ENCODE measurements at regions not wholly inside any gene's neighbourhood (a gene's known extent, or its start where the extent isn't known, plus 50 kb on each side); places are given as distances from the start of the nearest gene placed in this dataset.

GRCh38 chr2:220046507-220046906 lies 419.1 kb downstream of the SLC4A3 start:
- Histone ChIP-seq H3K9ac (ENCODE audit: low read depth, low read length) (no peak overlapping the region), H3K27me3 (ENCODE audit: control insufficient read depth, insufficient read depth, low read length) (no peaks in the 10 kb centered on the region), H3K4me1 (ENCODE audit: control insufficient read depth, insufficient read depth, low read length) (peaks cover 14% of the 10 kb centered on the region), H3K36me3 (ENCODE audit: control insufficient read depth, insufficient read depth, low read length) (no peaks in the 10 kb centered on the region), H3K4me3 (ENCODE audit: low read depth, low read length) (no peak overlapping the region), H3K9me3 (ENCODE audit: control insufficient read depth, insufficient read depth, low read length) (no peaks in the 10 kb centered on the region)

GRCh38 chr2:220051716-220052115 lies 424.3 kb downstream of the SLC4A3 start:
- Histone ChIP-seq H3K4me3 (ENCODE audit: low read depth, low read length) (no peak overlapping the region), H3K27me3 (ENCODE audit: control insufficient read depth, insufficient read depth, low read length) (no peaks in the 10 kb centered on the region), H3K9ac (ENCODE audit: low read depth, low read length) (no peak overlapping the region), H3K4me1 (ENCODE audit: control insufficient read depth, insufficient read depth, low read length) (no peaks in the 10 kb centered on the region), H3K36me3 (ENCODE audit: control insufficient read depth, insufficient read depth, low read length) (no peaks in the 10 kb centered on the region), H3K9me3 (ENCODE audit: control insufficient read depth, insufficient read depth, low read length) (no peaks in the 10 kb centered on the region)

GRCh38 chr2:220053919-220054318 lies 426.5 kb downstream of the SLC4A3 start:
- Histone ChIP-seq H3K4me1 (ENCODE audit: control insufficient read depth, insufficient read depth, low read length) (no peaks in the 10 kb centered on the region), H3K9ac (ENCODE audit: low read depth, low read length) (no peak overlapping the region)

GRCh38 chr2:220057391-220057790 lies 430.0 kb downstream of the SLC4A3 start:
- Histone ChIP-seq H3K4me1 (ENCODE audit: control insufficient read depth, insufficient read depth, low read length) (no peaks in the 10 kb centered on the region), H3K36me3 (ENCODE audit: control insufficient read depth, insufficient read depth, low read length) (no peaks in the 10 kb centered on the region), H3K9ac (ENCODE audit: low read depth, low read length) (no peak overlapping the region), H3K4me3 (ENCODE audit: low read depth, low read length) (no peak overlapping the region), H3K27me3 (ENCODE audit: control insufficient read depth, insufficient read depth, low read length) (no peaks in the 10 kb centered on the region), H3K9me3 (ENCODE audit: control insufficient read depth, insufficient read depth, low read length) (no peaks in the 10 kb centered on the region)

More at GRCh38 chr2:220053919-220054318, 426.5 kb downstream of the SLC4A3 start:
- no peaks in the 10 kb centered on the region for H3K27me3 ChIP-seq (ENCODE audit: control insufficient read depth, insufficient read depth, low read length)
- no peaks in the 10 kb centered on the region for H3K36me3 ChIP-seq (ENCODE audit: control insufficient read depth, insufficient read depth, low read length)
- no peak overlapping the region for H3K4me3 ChIP-seq (ENCODE audit: low read depth, low read length)
- no peaks in the 10 kb centered on the region for H3K9me3 ChIP-seq (ENCODE audit: control insufficient read depth, insufficient read depth, low read length)

GRCh38 chr2:220057916-220058315 lies 430.5 kb downstream of the SLC4A3 start:
- H3K36me3 ChIP-seq (ENCODE audit: control insufficient read depth, insufficient read depth, low read length): no peaks in the 10 kb centered on the region
- H3K4me1 ChIP-seq (ENCODE audit: control insufficient read depth, insufficient read depth, low read length): no peaks in the 10 kb centered on the region
- H3K27me3 ChIP-seq (ENCODE audit: control insufficient read depth, insufficient read depth, low read length): no peaks in the 10 kb centered on the region
- no peak overlapping the region for H3K9ac ChIP-seq (ENCODE audit: low read depth, low read length)
- no peak overlapping the region for H3K4me3 ChIP-seq (ENCODE audit: low read depth, low read length)
- no peaks in the 10 kb centered on the region for H3K9me3 ChIP-seq (ENCODE audit: control insufficient read depth, insufficient read depth, low read length)

- no peaks in the 10 kb centered on the region for H3K36me3 ChIP-seq (ENCODE audit: control insufficient read depth, insufficient read depth, low read length)
- no peaks in the 10 kb centered on the region for H3K27me3 ChIP-seq (ENCODE audit: control insufficient read depth, insufficient read depth, low read length)
- no peak overlapping the region for H3K4me3 ChIP-seq (ENCODE audit: low read depth, low read length)
- no peak overlapping the region for H3K9ac ChIP-seq (ENCODE audit: low read depth, low read length)
- no peaks in the 10 kb centered on the region for H3K9me3 ChIP-seq (ENCODE audit: control insufficient read depth, insufficient read depth, low read length)
- H3K4me1 ChIP-seq (ENCODE audit: control insufficient read depth, insufficient read depth, low read length): no peaks in the 10 kb centered on the region
These were observed 436.9 kb downstream of the SLC4A3 start for GRCh38 chr2:220064111-220065030.

- Histone ChIP-seq H3K4me1 (ENCODE audit: control insufficient read depth, insufficient read depth, low read length) (no peaks in the 10 kb centered on the region), H3K27me3 (ENCODE audit: control insufficient read depth, insufficient read depth, low read length) (no peaks in the 10 kb centered on the region), H3K9ac (ENCODE audit: low read depth, low read length) (no peak overlapping the region), H3K4me3 (ENCODE audit: low read depth, low read length) (no peak overlapping the region), H3K36me3 (ENCODE audit: control insufficient read depth, insufficient read depth, low read length) (no peaks in the 10 kb centered on the region), H3K9me3 (ENCODE audit: control insufficient read depth, insufficient read depth, low read length) (no peaks in the 10 kb centered on the region)
These were observed 438.2 kb downstream of the SLC4A3 start for GRCh38 chr2:220065581-220065980.

GRCh38 chr2:220068846-220069245 lies 441.4 kb downstream of the SLC4A3 start:
- Histone ChIP-seq H3K4me3 (ENCODE audit: low read depth, low read length) (no peak overlapping the region), H3K36me3 (ENCODE audit: control insufficient read depth, insufficient read depth, low read length) (no peaks in the 10 kb centered on the region), H3K9me3 (ENCODE audit: control insufficient read depth, insufficient read depth, low read length) (no peaks in the 10 kb centered on the region), H3K27me3 (ENCODE audit: control insufficient read depth, insufficient read depth, low read length) (no peaks in the 10 kb centered on the region), H3K9ac (ENCODE audit: low read depth, low read length) (no peak overlapping the region), H3K4me1 (ENCODE audit: control insufficient read depth, insufficient read depth, low read length) (no peaks in the 10 kb centered on the region)

GRCh38 chr2:220070349-220070748 lies 442.9 kb downstream of the SLC4A3 start:
- no peaks in the 10 kb centered on the region for H3K4me1 ChIP-seq (ENCODE audit: control insufficient read depth, insufficient read depth, low read length)
- H3K27me3 ChIP-seq (ENCODE audit: control insufficient read depth, insufficient read depth, low read length): no peaks in the 10 kb centered on the region
- no peaks in the 10 kb centered on the region for H3K36me3 ChIP-seq (ENCODE audit: control insufficient read depth, insufficient read depth, low read length)
- no peaks in the 10 kb centered on the region for H3K9me3 ChIP-seq (ENCODE audit: control insufficient read depth, insufficient read depth, low read length)
- no peak overlapping the region for H3K4me3 ChIP-seq (ENCODE audit: low read depth, low read length)
- H3K9ac ChIP-seq (ENCODE audit: low read depth, low read length): no peak overlapping the region

- Histone ChIP-seq H3K9me3 (ENCODE audit: control insufficient read depth, insufficient read depth, low read length) (no peaks in the 10 kb centered on the region), H3K4me1 (ENCODE audit: control insufficient read depth, insufficient read depth, low read length) (no peaks in the 10 kb centered on the region), H3K4me3 (ENCODE audit: low read depth, low read length) (no peak overlapping the region), H3K9ac (ENCODE audit: low read depth, low read length) (no peak overlapping the region), H3K36me3 (ENCODE audit: control insufficient read depth, insufficient read depth, low read length) (no peaks in the 10 kb centered on the region), H3K27me3 (ENCODE audit: control insufficient read depth, insufficient read depth, low read length) (no peaks in the 10 kb centered on the region)
These were observed 444.3 kb downstream of the SLC4A3 start for GRCh38 chr2:220071696-220072095.

- no peaks in the 10 kb centered on the region for H3K36me3 ChIP-seq (ENCODE audit: control insufficient read depth, insufficient read depth, low read length)
These were observed 445.3 kb downstream of the SLC4A3 start for GRCh38 chr2:220072669-220073220.

GRCh38 chr2:220075835-220076234 lies 448.4 kb downstream of the SLC4A3 start:
- Histone ChIP-seq H3K36me3 (ENCODE audit: control insufficient read depth, insufficient read depth, low read length) (no peaks in the 10 kb centered on the region), H3K9ac (ENCODE audit: low read depth, low read length) (no peak overlapping the region), H3K4me3 (ENCODE audit: low read depth, low read length) (no peak overlapping the region), H3K27me3 (ENCODE audit: control insufficient read depth, insufficient read depth, low read length) (no peaks in the 10 kb centered on the region), H3K9me3 (ENCODE audit: control insufficient read depth, insufficient read depth, low read length) (no peaks in the 10 kb centered on the region), H3K4me1 (ENCODE audit: control insufficient read depth, insufficient read depth, low read length) (no peaks in the 10 kb centered on the region)

More at GRCh38 chr2:220072669-220073220, 445.3 kb downstream of the SLC4A3 start:
- no peaks in the 10 kb centered on the region for H3K9me3 ChIP-seq (ENCODE audit: control insufficient read depth, insufficient read depth, low read length)
- H3K4me3 ChIP-seq (ENCODE audit: low read depth, low read length): no peak overlapping the region
- no peak overlapping the region for H3K9ac ChIP-seq (ENCODE audit: low read depth, low read length)
- H3K4me1 ChIP-seq (ENCODE audit: control insufficient read depth, insufficient read depth, low read length): no peaks in the 10 kb centered on the region
- H3K27me3 ChIP-seq (ENCODE audit: control insufficient read depth, insufficient read depth, low read length): no peaks in the 10 kb centered on the region
